Astrocyte of the spinal cord (primary cell): ENCODE measurements at regions not wholly inside any gene's neighbourhood (a gene's known extent, or its start where the extent isn't known, plus 50 kb on each side); places are given as distances from the start of the nearest gene placed in this dataset.

Experiments used
- DNase-seq: peaks from one replicate; pipeline ENCODE4 v3.0.0; 2011; ENCODE audit warnings: low read depth, low spot score
- H3K4me3 ChIP-seq: 2 replicates; pipeline ENCODE4 v1.5.1; 2011; ENCODE audit warnings: low read depth, mild to moderate bottlenecking, low read length, moderate library complexity
- in situ Hi-C: cut with HindIII; loops from 2 replicates; pipeline ENCODE4 v1.10.0; 2017; ENCODE audit warnings: low sequenced_read_pairs
- TF ChIP-seq, protein P1 (sequence below): IDR thresholded peaks from 2 replicates; pipeline ENCODE4 v1.5.1; 2012; ENCODE audit warnings: low read depth, mild to moderate bottlenecking, low read length, inconsistent platforms

GRCh38 chr4:173700650-173701049 is 170.6 kb upstream of the HAND2 start:
- in situ Hi-C loops: no loop called here
- DNase-seq: no peak
- H3K4me3 ChIP-seq: no peak overlapping the region
- TF ChIP-seq, protein P1, sequence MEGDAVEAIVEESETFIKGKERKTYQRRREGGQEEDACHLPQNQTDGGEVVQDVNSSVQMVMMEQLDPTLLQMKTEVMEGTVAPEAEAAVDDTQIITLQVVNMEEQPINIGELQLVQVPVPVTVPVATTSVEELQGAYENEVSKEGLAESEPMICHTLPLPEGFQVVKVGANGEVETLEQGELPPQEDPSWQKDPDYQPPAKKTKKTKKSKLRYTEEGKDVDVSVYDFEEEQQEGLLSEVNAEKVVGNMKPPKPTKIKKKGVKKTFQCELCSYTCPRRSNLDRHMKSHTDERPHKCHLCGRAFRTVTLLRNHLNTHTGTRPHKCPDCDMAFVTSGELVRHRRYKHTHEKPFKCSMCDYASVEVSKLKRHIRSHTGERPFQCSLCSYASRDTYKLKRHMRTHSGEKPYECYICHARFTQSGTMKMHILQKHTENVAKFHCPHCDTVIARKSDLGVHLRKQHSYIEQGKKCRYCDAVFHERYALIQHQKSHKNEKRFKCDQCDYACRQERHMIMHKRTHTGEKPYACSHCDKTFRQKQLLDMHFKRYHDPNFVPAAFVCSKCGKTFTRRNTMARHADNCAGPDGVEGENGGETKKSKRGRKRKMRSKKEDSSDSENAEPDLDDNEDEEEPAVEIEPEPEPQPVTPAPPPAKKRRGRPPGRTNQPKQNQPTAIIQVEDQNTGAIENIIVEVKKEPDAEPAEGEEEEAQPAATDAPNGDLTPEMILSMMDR: no peak

- in situ Hi-C loops: no loop called here
- TF ChIP-seq, protein P1: no peak
- no peak for DNase-seq
- H3K4me3 ChIP-seq: no peak overlapping the region
These were observed 169.9 kb upstream of the HAND2 start for GRCh38 chr4:173699841-173700475.

DNA sequence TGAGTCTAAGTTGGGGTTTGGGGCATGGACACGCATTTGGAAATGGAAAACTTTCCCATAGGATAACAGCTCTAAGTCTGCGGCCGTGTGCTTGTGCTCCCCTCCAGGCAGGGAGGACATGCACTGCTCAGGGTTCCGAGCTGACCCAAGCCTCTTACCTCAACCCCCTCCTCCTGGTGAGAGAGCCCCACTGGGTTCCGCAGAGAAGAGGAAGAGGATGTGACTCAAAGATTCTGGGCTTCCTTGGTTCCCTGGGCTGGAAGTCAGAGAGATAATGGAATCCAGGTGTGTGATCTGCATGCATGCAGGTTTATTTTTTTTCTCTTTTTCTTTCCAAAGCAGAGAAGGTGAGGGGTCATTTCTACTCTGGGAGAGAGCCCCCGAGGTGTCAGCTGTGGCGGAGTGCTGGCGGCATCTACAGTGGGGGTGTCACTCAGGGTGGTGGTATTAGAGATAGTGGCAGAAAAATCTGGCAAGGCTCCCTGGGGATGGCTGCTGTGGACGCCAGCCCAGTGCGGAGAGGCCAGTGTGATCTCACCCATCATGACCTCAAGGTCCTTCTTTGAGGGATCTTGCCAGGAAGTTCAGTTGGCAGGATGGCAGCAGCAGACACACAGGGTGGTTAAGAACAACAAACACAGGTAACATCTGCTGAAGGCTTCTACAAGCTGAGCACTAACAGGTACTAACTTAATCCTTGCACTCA is 168.7 kb upstream of the HAND2 start:
- TF ChIP-seq, protein P1: no peak
- in situ Hi-C loops: no loop called here
- no peak for DNase-seq
- no peak overlapping the region for H3K4me3 ChIP-seq

DNA sequence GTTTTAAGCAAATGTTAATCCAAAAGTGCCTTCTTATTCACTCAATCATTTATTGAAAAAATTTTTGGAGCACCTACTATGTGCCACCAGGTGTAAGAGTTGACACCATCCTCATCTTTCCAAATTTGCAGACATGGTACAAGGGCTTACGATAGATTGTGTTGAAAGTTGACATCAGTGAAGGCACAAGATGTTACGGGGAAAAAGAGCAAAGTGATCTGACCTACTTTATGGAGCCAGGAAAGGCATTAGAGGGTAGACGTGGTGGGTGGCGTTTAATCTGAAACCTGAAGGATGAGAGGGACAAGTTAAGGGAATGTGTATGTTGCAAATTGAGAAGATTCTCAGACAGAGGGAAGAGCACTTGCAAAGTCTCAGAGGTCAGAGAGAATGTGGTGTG is 167.8 kb upstream of the HAND2 start:
- no peak for DNase-seq
- in situ Hi-C loops: no loop called here
- TF ChIP-seq, protein P1: no peak
- H3K4me3 ChIP-seq: no peak overlapping the region

DNA sequence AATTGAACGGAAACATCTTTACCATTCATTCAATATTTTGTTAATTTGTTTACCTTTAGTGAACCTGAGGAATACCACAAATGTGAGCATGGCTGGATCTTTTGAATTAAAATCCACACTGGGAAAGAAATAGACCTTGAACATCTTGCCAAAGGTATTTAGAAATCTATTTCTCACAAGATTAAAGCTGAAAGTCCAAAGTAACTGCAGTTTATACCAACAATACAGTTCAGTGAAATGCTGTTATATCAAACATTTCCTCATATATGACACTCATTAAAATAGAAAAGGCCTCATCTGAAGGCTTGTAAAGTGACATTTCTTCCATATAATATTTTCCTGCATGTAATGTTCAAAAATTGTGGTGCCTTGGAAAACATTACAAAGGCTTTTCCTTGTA is 166.5 kb upstream of the HAND2 start:
- H3K4me3 ChIP-seq: no peak overlapping the region
- DNase-seq: no peak
- in situ Hi-C loops: no loop called here
- TF ChIP-seq, protein P1: no peak

- DNase-seq: no peak
- H3K4me3 ChIP-seq: no peak overlapping the region
- in situ Hi-C loops: no loop called here
- TF ChIP-seq, protein P1: no peak
These were observed 166.0 kb upstream of the HAND2 start for GRCh38 chr4:173696011-173696410.
